IPS-11a (cell line): ENCODE measurements at regions not wholly inside any gene's neighbourhood (a gene's known extent, or its start where the extent isn't known, plus 50 kb on each side); places are given as distances from the start of the nearest gene placed in this dataset.

Experiments used
- H3K4me3 ChIP-seq: one replicate; pipeline ENCODE4 v1.5.1; 2013; ENCODE audit warnings: low read depth, low read length, control low read depth

- no peak overlapping the region for H3K4me3 ChIP-seq
Observed at GRCh38 chr2:168373468-168373867, 82.6 kb upstream of the CERS6 start.

DNA sequence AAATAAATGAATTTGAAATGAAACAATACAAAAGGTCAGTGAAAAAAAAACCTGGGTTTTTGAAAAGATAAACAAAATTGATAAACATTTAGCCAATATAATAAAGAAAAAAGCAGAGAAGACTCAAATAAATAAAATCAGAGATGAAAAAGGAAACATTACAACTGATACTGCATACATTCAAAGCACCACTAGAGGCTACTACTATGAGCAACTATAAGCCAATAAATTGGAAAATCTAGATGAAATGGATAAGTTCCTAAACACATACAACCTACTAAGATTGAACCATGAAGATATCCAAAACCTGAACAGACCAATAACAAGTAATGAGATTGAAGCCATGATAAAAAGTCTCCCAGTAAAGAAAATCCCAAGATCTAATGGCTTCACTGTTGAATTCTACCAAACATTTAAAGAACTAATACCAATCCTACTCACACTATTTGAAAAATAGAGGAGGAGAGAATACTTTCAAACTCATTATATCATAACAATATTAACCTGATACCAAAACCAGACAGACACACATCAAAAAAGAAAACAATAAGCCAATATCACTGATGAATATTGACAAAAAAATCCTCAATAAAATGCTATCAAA is 80.8 kb upstream of the CERS6 start:
- H3K4me3 ChIP-seq = no peak overlapping the region

DNA sequence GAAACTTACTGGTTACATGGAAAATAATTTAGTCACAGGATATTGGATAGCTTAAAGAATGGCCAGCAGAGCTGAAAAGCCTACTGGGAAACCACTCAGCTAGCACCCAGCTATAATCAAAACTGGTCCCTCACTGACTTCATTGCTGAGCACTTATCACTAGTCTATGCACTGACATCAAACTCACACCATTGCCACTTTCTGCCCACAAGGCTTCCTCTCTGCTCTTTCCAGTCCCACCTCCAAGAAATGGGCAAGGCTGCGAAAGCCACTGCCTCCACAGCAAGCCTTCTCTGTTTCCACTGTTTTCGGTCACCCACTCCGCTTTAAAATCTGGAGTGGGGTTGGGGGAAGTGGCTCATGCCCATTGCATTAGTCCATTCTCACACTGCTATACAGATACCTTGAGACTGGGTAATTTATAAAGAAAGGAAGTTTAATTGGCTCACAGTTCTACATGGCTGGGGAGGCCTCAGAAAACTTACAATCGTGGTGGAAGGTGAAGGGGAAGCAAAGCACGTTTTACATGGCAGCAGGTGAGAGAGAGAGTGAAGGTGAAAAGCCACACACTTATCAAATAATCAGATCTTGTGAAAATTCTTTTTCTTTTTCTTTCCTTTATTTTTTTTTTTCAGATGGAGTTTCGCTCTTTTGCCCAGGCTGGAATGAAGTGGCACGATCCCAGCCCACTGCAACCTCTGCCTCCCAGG is 77.0 kb upstream of the CERS6 start:
- H3K4me3 ChIP-seq = no peak overlapping the region

- H3K4me3 ChIP-seq = no peak overlapping the region
Observed at GRCh38 chr2:168380500-168380899, 75.6 kb upstream of the CERS6 start.

- no peak overlapping the region for H3K4me3 ChIP-seq
Observed at GRCh38 chr2:168392024-168392423, 64.0 kb upstream of the CERS6 start.

- H3K4me3 ChIP-seq = no peak overlapping the region
Observed at GRCh38 chr2:168392797-168393196, 63.3 kb upstream of the CERS6 start.

DNA sequence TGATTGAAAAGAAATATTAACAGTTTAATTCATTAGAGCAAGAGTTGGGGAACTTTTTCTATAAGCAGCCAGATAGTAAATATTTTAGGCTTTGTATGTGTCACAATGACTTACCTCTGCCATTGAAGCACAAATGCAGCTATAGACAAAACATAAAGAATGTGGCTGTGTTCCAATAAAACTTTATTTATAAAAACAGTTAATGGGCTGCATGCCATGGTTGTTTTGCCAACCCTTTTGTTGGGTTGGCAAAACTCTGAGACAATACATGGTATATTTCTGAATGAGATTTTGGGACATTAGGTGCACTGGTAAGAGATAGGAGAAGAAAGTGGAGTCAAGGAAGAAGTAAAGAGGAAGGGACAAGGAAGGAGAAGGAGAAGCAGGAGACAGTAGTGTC is 61.8 kb upstream of the CERS6 start:
- no peak overlapping the region for H3K4me3 ChIP-seq

- no peak overlapping the region for H3K4me3 ChIP-seq
Observed at GRCh38 chr2:168396131-168396530, 59.9 kb upstream of the CERS6 start.

- no peak overlapping the region for H3K4me3 ChIP-seq
Observed at GRCh38 chr2:168397629-168398028, 58.4 kb upstream of the CERS6 start.

- no peak overlapping the region for H3K4me3 ChIP-seq
Observed at GRCh38 chr2:168401048-168401556, 55.0 kb upstream of the CERS6 start.

- H3K4me3 ChIP-seq = no peak overlapping the region
Observed at GRCh38 chr2:168401771-168402170, 54.3 kb upstream of the CERS6 start.

DNA sequence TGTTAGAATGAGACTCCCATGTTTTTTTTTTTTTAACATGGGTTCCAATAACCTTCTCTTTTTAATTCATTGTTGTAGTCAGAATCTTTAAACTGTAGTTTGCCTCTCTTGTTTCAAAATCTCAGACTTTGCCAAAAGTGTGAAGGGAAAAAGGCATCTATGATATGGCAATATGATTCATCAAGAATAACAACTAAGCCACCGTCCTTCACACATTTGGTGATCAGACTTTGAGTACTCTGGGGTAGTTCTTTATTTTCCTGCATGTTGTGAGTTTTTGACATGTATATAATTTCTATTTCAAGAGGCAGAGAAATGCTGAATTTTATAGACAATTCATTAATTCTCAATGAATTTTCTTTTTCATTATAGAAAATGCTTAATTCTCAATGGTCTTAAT is 53.5 kb upstream of the CERS6 start:
- no peak overlapping the region for H3K4me3 ChIP-seq

GRCh38 chr2:168403736-168404135 is 52.3 kb upstream of the CERS6 start:
- no peak overlapping the region for H3K4me3 ChIP-seq

DNA sequence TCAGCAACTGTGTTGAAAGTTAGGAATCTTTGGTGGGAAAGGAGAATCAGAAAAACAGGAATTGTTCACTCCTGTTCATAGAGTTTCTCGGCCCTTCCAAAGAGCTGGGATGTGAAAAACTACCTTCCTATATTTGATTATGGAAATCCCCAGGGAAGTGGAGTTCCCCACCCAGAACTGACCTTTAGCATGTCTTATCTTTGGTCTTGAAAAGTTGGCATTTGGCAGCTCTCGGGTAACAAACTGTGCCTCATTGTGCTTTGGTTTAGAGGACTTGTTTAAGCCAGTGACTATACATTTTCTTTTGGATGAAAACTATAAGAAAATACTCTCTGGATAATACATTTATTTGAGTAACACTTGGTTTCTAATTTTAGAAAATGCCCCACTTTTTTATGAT is 51.3 kb upstream of the CERS6 start:
- no peak overlapping the region for H3K4me3 ChIP-seq
